Suprapubic skin (tissue), 4 donors: ENCODE measurements at regions not wholly inside any gene's neighbourhood (a gene's known extent, or its start where the extent isn't known, plus 50 kb on each side); places are given as distances from the start of the nearest gene placed in this dataset.

Experiments used
- DNase-seq, 2 donors: peaks; one replicate each; pipeline ENCODE4 v3.0.0-alpha.2; 2019; ENCODE audit warnings: low spot score in 2 of 2
- H3K27ac ChIP-seq: fragments of 200-600 bp; sonication (generic); one replicate; pipeline ENCODE4 v1.5.1; 2019
- H3K27me3 ChIP-seq: fragments of 200-600 bp; sonication (generic); one replicate; pipeline ENCODE4 v1.5.1; 2019
- H3K36me3 ChIP-seq: fragments of 200-600 bp; sonication (generic); one replicate; pipeline ENCODE4 v1.5.1; 2019
- H3K4me1 ChIP-seq: fragments of 200-600 bp; sonication (generic); one replicate; pipeline ENCODE4 v1.5.1; 2019
- H3K4me3 ChIP-seq: fragments of 200-600 bp; sonication (generic); one replicate; pipeline ENCODE4 v1.5.1; 2019; ENCODE audit warnings: mild to moderate bottlenecking
- H3K9me3 ChIP-seq: fragments of 200-600 bp; sonication (generic); one replicate; pipeline ENCODE4 v1.5.1; 2019
- CTCF ChIP-seq, 2 donors: fragments of 200-600 bp in 1 of 2; fragments of 450-650 bp in 1 of 2; sonication (generic) in 1 of 2; IDR thresholded peaks; one replicate each; pipeline ENCODE4 v1.5.1; 2016 to 2019; ENCODE audit warnings: antibody characterized with exemption in 2 of 2, mild to moderate bottlenecking in 1 of 2, moderate library complexity in 1 of 2
- EP300 ChIP-seq: sonication (generic); formaldehyde crosslinking; IDR thresholded peaks from one replicate; pipeline ENCODE4 v1.6.1; 2017; ENCODE audit warnings: antibody characterized with exemption
- POLR2A ChIP-seq, 2 donors: fragments of 450-650 bp; IDR thresholded peaks; one replicate each; pipeline ENCODE4 v1.6.1; 2017; ENCODE audit warnings: antibody characterized with exemption in 2 of 2, mild to moderate bottlenecking in 2 of 2, moderate library complexity in 2 of 2
- POLR2AphosphoS5 ChIP-seq, 3 donors: sonication (generic); formaldehyde crosslinking; IDR thresholded peaks; one replicate each; pipeline ENCODE4 v1.6.1; 2017; ENCODE audit warnings: antibody characterized with exemption in 3 of 3
- WGBS: methylation state at CpG from one replicate; pipeline ENCODE4 v1.1.5; 2018; 5-methylcytosine and 5-hydroxymethylcytosine counted together

GRCh38 chr7:63112764-63113712 is 885.6 kb upstream of the ZNF722 start:
- no peaks in the 10 kb centered on the region for H3K4me1 ChIP-seq
- WGBS: 85% methylated on average over 23 of the region's 36 CpGs

GRCh38 chr7:63113713-63114285 is 884.9 kb upstream of the ZNF722 start:
- H3K4me1 ChIP-seq: no peaks in the 10 kb centered on the region
- TF ChIP-seq POLR2A (IDR thresholded peaks at IDR 0.05): no peak
- TF ChIP-seq EP300: no peak
- TF ChIP-seq CTCF (IDR thresholded peaks at IDR 0.05): no peak
- TF ChIP-seq POLR2AphosphoS5 (IDR thresholded peaks at IDR 0.05): no peak
- no peak overlapping the region for H3K27ac ChIP-seq
- no peak for DNase-seq
- no peak overlapping the region for H3K4me3 ChIP-seq
- no peaks in the 10 kb centered on the region for H3K27me3 ChIP-seq
- no peaks in the 10 kb centered on the region for H3K36me3 ChIP-seq
- H3K9me3 ChIP-seq: peaks cover 36% of the 10 kb centered on the region
- 94% methylated on average over 11 of the region's 33 CpGs for WGBS

More at GRCh38 chr7:63112764-63113712, 885.6 kb upstream of the ZNF722 start:
- DNase-seq: no peak
- peaks cover 37% of the 10 kb centered on the region for H3K9me3 ChIP-seq
- H3K27me3 ChIP-seq: no peaks in the 10 kb centered on the region
- H3K27ac ChIP-seq: no peak overlapping the region
- H3K4me3 ChIP-seq: no peak overlapping the region
- no peaks in the 10 kb centered on the region for H3K36me3 ChIP-seq
- no peak for TF ChIP-seq EP300

- no peak for DNase-seq
- Histone ChIP-seq H3K4me1 (no peaks in the 10 kb centered on the region), H3K36me3 (no peaks in the 10 kb centered on the region), H3K27me3 (no peaks in the 10 kb centered on the region), H3K27ac (no peak overlapping the region), H3K9me3 (peaks cover 36% of the 10 kb centered on the region), H3K4me3 (no peak overlapping the region)
- 66% methylated on average over 23 of the region's 56 CpGs for WGBS
- TF ChIP-seq POLR2A (IDR thresholded peaks at IDR 0.05) (no peak), EP300 (no peak), CTCF (IDR thresholded peaks at IDR 0.05) (no peak), POLR2AphosphoS5 (IDR thresholded peaks at IDR 0.05) (no peak)
Measured at GRCh38 chr7:63114371-63114985, 884.2 kb upstream of the ZNF722 start.
